Iris pigment epithelial cell (primary cell): ENCODE measurements at regions not wholly inside any gene's neighbourhood (a gene's known extent, or its start where the extent isn't known, plus 50 kb on each side); places are given as distances from the start of the nearest gene placed in this dataset.
"Not testable (repeated sequence)": the region's sequence is repeated elsewhere in the genome, so short reads cannot be mapped to it uniquely, and the experiment has no call there.

ENCODE experiments used
- DNase-seq: peaks from one replicate; pipeline ENCODE4 v3.0.0-alpha.2; 2011; ENCODE audit warnings: low read depth

DNA sequence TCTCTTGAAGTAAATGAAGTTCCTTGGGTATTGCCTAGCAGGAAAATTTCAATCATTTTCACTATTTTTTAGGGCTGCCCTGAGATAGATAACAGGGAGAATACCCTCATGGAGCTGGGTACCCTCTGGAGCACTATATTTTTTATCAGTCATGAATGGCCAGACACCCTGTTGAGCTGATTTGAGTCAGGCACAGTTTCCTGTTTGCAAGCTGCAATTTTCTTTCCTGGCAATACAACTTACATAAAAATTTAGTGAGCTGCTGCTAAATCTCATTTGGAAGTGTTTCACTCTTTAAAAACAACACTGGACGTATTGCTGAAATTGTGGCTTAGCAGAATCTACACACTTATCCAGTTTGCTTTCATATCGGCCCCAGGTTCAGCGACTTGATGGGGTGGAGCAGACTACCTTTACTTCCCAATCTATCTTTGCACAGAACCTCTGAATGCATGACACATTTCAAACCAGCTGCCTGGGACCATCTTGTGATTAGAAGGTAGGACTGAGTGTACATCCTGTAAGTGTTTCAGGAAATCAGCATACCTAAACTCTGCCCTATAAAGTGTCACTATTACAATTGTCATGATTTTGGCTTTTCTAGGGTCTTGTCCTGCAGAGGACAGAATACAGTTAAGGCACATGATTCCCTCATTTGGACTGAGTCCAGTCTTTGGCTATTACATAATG lies 125.7 kb upstream of the FAM3C start:
- DNase-seq, result no peak

- no peak for DNase-seq
Measured at GRCh38 chr7:121520911-121521310, 124.8 kb upstream of the FAM3C start.

DNA sequence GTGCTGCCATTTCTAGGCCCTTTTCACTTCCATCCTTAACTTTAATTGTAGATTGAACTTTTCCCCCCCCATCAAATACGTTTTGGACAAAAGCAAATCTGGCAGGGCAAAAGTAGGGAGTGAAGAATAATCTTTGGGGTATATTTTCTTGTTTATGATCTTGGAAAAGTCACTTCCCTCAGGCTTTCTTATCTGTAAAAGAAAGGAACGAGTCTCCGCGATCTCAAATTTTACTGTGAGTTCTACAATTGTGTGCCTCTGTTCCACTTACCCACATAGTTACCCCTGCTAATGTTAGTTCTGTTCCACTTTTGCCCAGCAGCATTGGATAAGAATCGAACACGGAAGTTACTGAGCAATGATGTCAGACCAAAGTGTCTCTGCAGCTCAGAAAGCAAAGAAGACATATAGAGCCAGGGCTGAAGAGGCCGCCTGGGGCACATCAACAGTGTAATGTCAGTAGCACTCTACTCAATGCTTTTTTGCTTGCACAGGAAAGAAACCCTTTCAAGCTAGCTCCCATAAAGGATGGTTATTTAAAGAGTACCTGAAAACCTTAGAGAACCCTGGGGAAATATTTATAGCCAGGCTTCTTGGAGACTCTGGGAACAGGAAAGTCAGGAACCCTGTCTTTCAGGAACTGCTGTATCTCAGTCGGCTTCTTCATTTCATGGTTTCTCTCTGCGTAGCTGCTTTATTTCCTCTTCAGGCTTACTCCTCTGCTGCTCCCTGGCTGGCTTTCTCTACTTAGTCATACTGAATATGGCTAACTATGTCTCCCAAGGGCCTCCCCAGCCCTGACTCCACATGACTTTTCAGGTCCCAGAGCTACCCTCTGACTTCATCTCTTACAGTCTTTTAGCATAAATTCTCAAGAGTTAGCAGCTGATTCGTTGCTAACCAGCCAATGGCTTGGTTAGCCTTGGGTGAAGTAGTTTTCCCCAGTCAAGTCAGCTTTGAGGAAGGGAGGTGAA lies 123.7 kb upstream of the FAM3C start:
- DNase-seq, result no peak

DNA sequence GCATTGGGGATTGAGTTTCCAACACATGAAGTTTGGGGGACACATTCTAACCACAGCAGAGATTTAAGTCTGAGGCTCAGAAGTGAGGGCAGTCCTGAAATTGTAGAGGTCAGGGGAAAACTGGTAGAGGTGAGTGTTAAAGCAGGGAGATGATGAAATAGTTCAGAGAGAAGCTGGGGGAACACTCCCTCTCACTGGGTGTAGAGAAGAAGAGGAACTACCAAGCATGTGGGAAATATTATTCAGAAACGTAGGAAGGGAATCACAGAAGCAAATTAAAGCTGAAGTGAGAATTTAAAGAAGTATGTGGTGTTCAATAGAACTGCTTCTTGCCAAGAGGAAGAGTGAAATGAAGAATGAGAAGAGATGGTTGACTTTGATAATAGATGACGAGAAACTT lies 121.5 kb upstream of the FAM3C start:
- no peak for DNase-seq

GRCh38 chr7:121516821-121517220 lies 120.7 kb upstream of the FAM3C start:
- no peak for DNase-seq

GRCh38 chr7:121515630-121516401 lies 119.7 kb upstream of the FAM3C start:
- DNase-seq, result no peak

DNA sequence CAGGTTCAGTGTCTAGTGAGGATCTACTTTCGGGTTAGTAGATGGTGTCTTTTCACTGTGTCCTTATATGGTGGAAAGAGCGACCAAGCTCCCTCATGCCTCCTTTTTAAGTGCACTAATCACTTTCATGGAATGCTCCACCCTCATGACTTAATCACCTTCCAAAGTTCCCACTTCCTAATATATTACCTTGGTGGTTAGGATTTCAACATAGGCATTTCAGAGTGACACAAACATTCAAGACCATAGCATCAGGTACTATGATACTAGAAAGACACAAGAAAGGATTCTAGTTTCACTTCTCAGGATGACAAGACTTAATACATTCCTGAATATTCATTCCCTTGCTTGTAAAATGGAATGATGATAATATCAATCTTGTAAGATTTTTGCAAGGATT lies 119.1 kb upstream of the FAM3C start:
- no peak for DNase-seq

DNA sequence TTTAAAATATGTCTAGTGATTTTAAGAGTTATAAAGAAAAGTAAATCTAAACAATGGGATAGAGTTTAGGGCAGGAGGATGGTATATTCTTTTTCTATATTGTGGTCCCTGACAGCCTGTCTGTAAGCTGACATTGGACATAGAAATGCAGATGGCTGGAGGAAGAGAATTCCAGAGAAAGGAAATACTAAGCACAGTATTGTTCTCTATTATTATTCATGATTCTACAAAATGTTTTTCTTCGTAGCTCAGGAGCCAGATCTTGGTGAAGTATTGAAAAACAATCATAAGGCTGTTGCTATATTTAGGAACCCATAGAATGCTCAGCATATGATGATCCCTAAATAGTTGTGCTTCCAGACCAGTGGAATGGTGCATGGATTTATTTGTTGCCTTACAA lies 117.0 kb upstream of the FAM3C start:
- DNase-seq, result no peak

DNA sequence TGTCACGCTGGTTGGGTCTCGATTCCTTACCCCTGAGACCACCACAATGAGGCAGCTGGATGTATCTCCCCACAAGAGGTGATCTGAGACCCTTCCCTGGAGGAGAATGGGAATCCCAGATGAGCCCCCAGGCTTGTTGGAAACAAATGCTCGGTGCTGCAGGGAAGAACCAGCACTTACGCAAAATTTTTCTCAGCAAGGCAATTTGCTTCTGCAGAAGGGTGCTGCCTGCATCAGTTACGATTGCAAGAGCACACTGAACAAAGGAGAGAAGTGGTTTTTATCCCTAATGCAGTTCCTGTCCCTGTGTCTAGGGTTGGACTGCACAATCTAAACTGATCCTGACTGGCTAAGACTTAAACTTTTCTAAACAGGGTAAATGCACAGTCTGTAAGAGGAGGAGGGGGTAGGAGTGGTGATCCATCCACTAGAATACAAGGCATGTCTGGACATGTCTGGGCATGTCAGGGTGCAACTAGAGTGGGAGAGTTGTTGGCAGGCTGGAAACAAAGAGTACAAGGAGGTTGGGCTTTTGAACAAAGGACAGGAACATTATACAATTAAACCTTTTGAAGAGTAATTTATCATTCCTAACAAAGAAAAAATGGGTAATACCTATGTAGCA lies 114.9 kb upstream of the FAM3C start:
- no peak for DNase-seq

DNA sequence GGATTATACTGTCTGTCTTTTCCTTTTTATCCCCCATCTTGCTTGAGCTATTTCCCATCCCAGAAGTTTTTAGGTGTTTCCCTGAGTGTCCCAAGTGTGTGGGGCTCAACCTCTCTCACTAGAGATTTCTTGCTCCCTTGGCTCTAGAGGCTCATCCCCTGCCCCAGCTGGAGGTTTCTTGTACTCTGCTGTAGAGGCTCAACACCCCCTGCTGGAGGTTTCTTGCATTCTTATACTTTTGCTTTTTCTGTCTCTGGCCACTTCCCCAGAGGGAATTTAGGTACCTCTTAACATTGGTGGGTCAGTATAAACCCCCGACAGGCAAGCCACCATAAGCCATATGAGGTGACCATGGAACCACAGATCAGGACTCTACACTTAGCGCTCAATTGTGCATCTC lies 114.2 kb upstream of the FAM3C start:
- no peak for DNase-seq

GRCh38 chr7:121505540-121506182 lies 109.6 kb upstream of the FAM3C start:
- DNase-seq, result no peak

GRCh38 chr7:121505021-121505420 lies 108.9 kb upstream of the FAM3C start:
- DNase-seq, result peak; percentile 28

DNA sequence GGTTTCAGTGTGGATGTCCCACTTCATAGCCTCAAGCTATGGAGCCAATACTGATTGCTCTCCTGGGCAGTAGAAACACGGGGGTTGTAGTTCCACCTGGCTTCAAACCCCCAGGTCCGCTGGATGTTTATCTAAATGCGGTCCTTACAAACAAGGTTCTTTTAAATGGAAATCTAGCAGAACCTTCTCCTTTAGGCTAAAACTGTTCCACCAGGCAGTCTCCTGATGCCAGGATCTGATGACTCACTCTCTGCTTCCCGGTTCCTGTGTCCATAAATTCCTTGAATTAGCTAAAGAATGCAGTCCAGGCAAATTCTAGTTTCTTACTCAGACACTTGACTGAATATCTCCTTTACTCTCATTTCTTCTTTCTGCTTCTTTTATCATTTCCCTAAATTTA lies 108.4 kb upstream of the FAM3C start:
- peak; percentile 59 for DNase-seq

DNA sequence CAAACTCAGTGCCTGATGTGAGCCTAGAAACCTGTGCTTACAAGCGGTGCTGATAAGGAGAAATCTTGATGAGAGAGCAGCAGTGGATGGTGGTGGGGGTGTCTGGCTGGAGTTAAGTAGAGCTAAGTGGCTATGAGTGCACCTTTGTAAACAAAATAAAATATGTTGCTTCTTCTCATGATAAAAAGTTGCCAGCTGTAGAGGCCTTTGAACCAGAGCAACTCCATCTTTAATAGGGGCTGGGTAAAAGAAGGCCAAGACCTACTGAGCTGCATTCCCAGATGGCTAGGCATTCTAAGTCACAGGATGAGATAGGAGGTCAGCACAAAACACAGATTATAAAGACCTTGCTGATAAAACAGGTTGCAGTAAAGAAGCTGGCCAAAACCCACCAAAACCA lies 107.6 kb upstream of the FAM3C start:
- DNase-seq, result no peak

- DNase-seq, result no peak
Measured at GRCh38 chr7:121503039-121503438, 106.9 kb upstream of the FAM3C start.

DNA sequence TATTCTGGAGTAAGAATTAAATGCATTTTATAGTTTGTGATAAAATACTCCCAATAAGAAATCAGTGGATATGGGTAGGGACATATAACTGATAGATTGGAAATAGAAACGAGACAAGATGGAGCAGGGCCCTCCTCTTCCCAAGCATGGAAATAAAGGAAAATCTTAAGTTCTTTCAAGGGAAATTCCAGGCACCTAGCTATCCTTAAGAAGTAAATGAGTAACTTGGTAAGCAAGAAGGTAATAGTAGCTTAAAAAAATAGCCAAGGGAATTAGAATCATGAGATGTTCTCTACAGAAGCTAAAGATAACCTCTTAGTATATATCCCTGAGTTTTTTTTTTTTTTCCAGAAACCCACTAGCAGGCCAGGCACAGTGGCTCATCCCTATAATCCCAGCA lies 105.5 kb upstream of the FAM3C start:
- no peak for DNase-seq

DNA sequence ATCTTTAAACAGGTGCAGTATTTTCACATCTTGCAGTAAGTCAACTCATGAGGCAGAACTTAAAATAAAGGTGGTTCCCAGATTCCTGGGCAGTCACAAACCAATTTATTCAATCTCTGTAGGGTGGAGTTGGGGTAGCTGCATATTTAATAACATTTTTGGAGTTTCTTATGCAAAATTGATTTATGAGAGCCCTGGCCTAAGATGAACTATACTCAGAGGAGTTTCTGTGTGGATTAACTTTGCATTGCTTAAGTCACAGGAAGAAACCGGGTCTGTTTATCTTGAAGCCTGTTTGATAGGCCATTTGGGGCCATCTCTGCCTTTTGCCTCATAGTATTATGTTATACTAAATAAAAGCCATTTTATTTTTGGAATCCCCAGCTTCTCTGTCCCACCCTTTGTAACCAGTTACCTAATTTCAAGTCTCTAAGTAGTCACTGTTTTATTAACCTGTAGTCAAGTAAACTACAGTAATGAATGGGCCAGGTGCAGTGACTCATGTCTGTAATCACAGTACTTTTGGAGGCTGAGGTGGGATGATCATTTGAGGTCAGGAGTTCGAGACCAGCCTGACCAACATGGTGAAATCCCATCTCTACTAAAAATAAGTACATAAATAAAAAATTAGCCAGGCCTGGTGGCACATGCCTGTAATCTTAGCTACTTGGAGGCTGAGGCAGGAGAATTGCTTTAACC lies 104.4 kb upstream of the FAM3C start:
- no peak for DNase-seq

DNA sequence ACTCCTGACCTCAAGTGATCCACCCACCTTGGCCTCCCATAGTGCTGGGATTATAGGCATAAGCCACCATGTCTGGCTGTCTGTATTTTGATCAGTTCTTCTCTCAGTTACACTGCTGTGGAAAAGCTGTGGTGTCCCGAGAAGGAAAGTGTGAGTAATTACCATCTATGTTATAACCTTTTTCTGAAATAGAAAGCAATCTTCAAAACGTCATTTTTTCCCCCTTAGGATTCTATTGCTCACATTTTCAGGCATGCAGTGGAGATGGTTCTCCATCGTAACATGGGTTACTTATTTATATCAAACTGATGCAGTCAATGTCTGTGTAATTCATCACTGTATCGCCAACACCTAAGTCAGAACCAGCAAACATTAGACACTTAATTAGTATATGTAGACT lies 103.5 kb upstream of the FAM3C start:
- no peak for DNase-seq

- no peak for DNase-seq
Measured at GRCh38 chr7:121498816-121499215, 102.7 kb upstream of the FAM3C start.

- DNase-seq, result not testable (repeated sequence)
Measured at GRCh38 chr7:121497545-121497944, 101.4 kb upstream of the FAM3C start.

DNA sequence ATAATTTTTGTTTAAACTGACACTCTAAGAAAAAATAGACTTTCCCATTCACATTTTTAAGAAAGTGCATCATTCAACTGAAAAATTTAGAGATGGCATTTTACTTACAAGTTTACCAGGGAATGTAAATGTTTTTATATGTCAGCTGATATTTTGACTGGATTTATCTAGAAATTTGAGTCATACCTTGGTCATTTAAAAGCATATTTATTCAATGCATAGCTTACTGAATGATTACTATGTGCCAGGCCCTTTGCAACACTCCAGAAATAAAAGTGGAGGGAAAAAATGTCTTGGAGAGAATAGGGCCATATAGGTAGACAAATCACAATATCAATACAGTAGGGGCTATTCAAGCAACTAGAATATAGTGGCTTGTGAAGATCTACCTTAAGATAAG lies 98.4 kb upstream of the FAM3C start:
- peak; percentile 37 for DNase-seq
